GM23338 (cell line): ENCODE measurements at regions not wholly inside any gene's neighbourhood (a gene's known extent, or its start where the extent isn't known, plus 50 kb on each side); places are given as distances from the start of the nearest gene placed in this dataset.

Experiments
- CREB1 ChIP-seq: fragments of 250-450 bp; sonication (Bioruptor Pico); IDR thresholded peaks from 2 replicates; pipeline ENCODE4 v1.5.0; 2020; ENCODE audit warnings: low read depth, mild to moderate bottlenecking, moderate library complexity
- CTCF ChIP-seq, 2 experiments: fragments of 200-600 bp in 1 of 2; sonication (generic) in 1 of 2; conservative IDR thresholded peaks; 2 replicates each; pipeline versions ENCODE4 v1.5.1 to v1.6.1; 2016 to 2017; ENCODE audit warnings: antibody characterized with exemption in 2 of 2, low read depth in 2 of 2, mild to moderate bottlenecking in 2 of 2, moderate library complexity in 1 of 2
- EZH2 ChIP-seq: fragments of 200-600 bp; sonication (generic); IDR thresholded peaks from one replicate; pipeline ENCODE4 v1.8.0; 2017; ENCODE audit warnings: antibody characterized with exemption, mild to moderate bottlenecking, low read depth; ENCODE audit not compliant: unreplicated experiment
- EZH2phosphoT487 ChIP-seq: fragments of 200-600 bp; sonication (generic); IDR thresholded peaks from one replicate; pipeline ENCODE4 v1.8.1; 2018; ENCODE audit warnings: antibody characterized with exemption; ENCODE audit not compliant: unreplicated experiment
- JUNB ChIP-seq: IDR thresholded peaks from one replicate; pipeline ENCODE4 v1.6.1; 2016; ENCODE audit warnings: antibody characterized with exemption; ENCODE audit not compliant: unreplicated experiment
- POLR2AphosphoS5 ChIP-seq: IDR thresholded peaks from 2 replicates; pipeline ENCODE4 v1.6.1; 2016; ENCODE audit warnings: antibody characterized with exemption, low read depth
- REST ChIP-seq: IDR thresholded peaks from one replicate; pipeline ENCODE4 v1.6.1; 2018; ENCODE audit warnings: antibody characterized with exemption; ENCODE audit not compliant: unreplicated experiment
- STAT1 ChIP-seq: IDR thresholded peaks from one replicate; pipeline ENCODE4 v1.6.1; 2016; ENCODE audit warnings: antibody characterized with exemption; ENCODE audit not compliant: unreplicated experiment
- ZNF462 ChIP-seq: fragments of 250-450 bp; sonication (Bioruptor Pico); IDR thresholded peaks from 2 replicates; pipeline ENCODE4 v1.5.0; 2020; ENCODE audit warnings: mild to moderate bottlenecking, moderate library complexity
- TF ChIP-seq, protein P1 (sequence below): IDR thresholded peaks from 2 replicates; pipeline ENCODE4 v1.6.1; 2016; ENCODE audit warnings: antibody characterized with exemption

- TF ChIP-seq CTCF (conservative IDR thresholded peaks at IDR 0.05; ENCODE audit: low read depth in 2 of 2): no peak
- no peak for TF ChIP-seq EZH2
- no peak for TF ChIP-seq POLR2AphosphoS5
- TF ChIP-seq ZNF462: no peak
- TF ChIP-seq EZH2phosphoT487: no peak
- no peak for TF ChIP-seq REST
- TF ChIP-seq CREB1 (CRISPR knock-in tag): no peak
- no peak for TF ChIP-seq STAT1
- no peak for TF ChIP-seq JUNB
- TF ChIP-seq, protein P1, sequence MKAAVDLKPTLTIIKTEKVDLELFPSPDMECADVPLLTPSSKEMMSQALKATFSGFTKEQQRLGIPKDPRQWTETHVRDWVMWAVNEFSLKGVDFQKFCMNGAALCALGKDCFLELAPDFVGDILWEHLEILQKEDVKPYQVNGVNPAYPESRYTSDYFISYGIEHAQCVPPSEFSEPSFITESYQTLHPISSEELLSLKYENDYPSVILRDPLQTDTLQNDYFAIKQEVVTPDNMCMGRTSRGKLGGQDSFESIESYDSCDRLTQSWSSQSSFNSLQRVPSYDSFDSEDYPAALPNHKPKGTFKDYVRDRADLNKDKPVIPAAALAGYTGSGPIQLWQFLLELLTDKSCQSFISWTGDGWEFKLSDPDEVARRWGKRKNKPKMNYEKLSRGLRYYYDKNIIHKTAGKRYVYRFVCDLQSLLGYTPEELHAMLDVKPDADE: no peak
Measured at GRCh38 chr19:27675771-27676170, 1537.2 kb downstream of the UQCRFS1 start.
